IMR-90 (cell line): ENCODE measurements at regions not wholly inside any gene's neighbourhood (a gene's known extent, or its start where the extent isn't known, plus 50 kb on each side); places are given as distances from the start of the nearest gene placed in this dataset.

ENCODE experiments used
- BHLHE40 ChIP-seq: fragments of 150-350 bp; IDR thresholded peaks from 2 replicates; pipeline ENCODE4 v1.6.1; 2016; ENCODE audit warnings: mild to moderate bottlenecking, low read depth, low read length
- CHD1 ChIP-seq: IDR thresholded peaks from 2 replicates; pipeline ENCODE4 v1.6.1; 2012; ENCODE audit warnings: low read depth, low read length, improper control_type of control experiment
- FOS ChIP-seq: fragments of 150-350 bp; IDR thresholded peaks from 2 replicates; pipeline ENCODE4 v1.6.1; 2016; ENCODE audit warnings: low read depth, low read length
- MXI1 ChIP-seq: IDR thresholded peaks from 2 replicates; pipeline ENCODE4 v1.6.1; 2012; ENCODE audit warnings: low read depth, mild to moderate bottlenecking, low read length, moderate library complexity, borderline replicate concordance
- POLR2A ChIP-seq: IDR thresholded peaks from 2 replicates; pipeline ENCODE4 v1.6.1; 2012; ENCODE audit warnings: mild to moderate bottlenecking, low read depth, low read length
- RAD21 ChIP-seq: IDR thresholded peaks from 2 replicates; pipeline ENCODE4 v1.6.1; 2012; ENCODE audit warnings: low read length, improper control_type of control experiment
- RCOR1 ChIP-seq: IDR thresholded peaks from 2 replicates; pipeline ENCODE4 v1.6.1; 2012; ENCODE audit warnings: mild to moderate bottlenecking, low read length, improper control_type of control experiment; ENCODE audit not compliant: insufficient replicate concordance
- SMC3 ChIP-seq: fragments of 150-350 bp; IDR thresholded peaks from 2 replicates; pipeline ENCODE4 v1.6.1; 2016; ENCODE audit warnings: low read depth, mild to moderate bottlenecking, antibody characterized with exemption, low read length, moderate library complexity
- TF ChIP-seq, protein P1 (sequence below): conservative IDR thresholded peaks from 2 replicates; pipeline ENCODE4 v1.5.1; 2012; ENCODE audit warnings: mild to moderate bottlenecking, low read depth, low read length, improper control_type of control experiment

DNA sequence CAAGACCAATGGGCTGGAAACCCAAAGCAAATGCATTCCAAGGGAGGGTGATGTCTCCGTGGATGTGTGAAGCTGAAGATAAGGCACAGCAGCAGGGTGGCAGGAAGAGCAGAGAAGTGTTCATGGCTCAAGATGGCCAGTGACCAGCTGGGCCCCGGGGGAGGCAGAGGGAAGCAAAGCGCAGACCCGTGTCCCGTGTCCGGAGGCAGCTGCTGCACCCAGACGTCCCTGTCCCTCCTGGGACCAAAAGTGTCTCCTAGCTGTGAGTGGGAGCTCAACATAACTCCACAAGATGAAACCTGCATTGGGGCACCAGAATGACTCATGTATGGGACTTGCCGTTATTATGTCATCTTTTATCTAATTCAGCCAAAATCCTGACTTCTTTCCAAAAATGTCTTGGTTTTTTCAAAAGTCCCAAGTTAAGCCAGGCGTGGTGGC, 118.2 kb downstream of the RIPK4 start:
- TF ChIP-seq POLR2A (no peak), MXI1 (no peak), CHD1 (no peak), RCOR1 (no peak), FOS (peak; percentile 58; the same call in 1 of the 2 replicates), SMC3 (no peak), BHLHE40 (no peak), RAD21 (no peak)
- TF ChIP-seq, protein P1, sequence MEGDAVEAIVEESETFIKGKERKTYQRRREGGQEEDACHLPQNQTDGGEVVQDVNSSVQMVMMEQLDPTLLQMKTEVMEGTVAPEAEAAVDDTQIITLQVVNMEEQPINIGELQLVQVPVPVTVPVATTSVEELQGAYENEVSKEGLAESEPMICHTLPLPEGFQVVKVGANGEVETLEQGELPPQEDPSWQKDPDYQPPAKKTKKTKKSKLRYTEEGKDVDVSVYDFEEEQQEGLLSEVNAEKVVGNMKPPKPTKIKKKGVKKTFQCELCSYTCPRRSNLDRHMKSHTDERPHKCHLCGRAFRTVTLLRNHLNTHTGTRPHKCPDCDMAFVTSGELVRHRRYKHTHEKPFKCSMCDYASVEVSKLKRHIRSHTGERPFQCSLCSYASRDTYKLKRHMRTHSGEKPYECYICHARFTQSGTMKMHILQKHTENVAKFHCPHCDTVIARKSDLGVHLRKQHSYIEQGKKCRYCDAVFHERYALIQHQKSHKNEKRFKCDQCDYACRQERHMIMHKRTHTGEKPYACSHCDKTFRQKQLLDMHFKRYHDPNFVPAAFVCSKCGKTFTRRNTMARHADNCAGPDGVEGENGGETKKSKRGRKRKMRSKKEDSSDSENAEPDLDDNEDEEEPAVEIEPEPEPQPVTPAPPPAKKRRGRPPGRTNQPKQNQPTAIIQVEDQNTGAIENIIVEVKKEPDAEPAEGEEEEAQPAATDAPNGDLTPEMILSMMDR = no peak
